ENCODE measurements at regions not wholly inside any gene's neighbourhood (a gene's known extent, or its start where the extent isn't known, plus 50 kb on each side); places are given as distances from the start of the nearest gene placed in this dataset.

DNA sequence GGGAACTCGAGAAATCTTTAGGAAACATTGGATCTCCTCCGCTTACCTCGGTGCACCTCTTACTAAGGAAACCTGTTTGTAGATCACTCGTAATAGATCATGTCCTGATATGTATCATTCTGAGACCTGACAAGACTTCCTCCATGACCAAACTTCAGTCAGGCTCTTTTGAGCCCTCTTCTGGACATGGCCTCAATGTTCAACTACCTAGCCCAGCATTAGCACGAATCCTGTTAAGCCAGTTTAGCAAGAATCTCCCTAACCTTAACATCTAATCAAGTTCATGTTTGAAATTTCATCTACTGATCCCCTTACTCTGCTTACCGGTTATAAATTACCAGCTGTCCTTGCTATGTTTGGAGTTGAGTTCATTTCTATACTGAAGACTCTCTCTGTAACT, 713.9 kb upstream of the USP15 start:
- TF ChIP-seq EZH2 (IDR thresholded peaks at IDR 0.05; ENCODE audit: low read length, missing control alignments) (no peak), CTCF (conservative IDR thresholded peaks at IDR 0.05 in 1 of 2, IDR thresholded peaks at IDR 0.05 in 1 of 2; ENCODE audit: low read depth in 1 of 2, low read length in 2 of 2) (no peak)

Measured in fibroblast of lung (primary cell).